ENCODE measurements at regions not wholly inside any gene's neighbourhood (a gene's known extent, or its start where the extent isn't known, plus 50 kb on each side); places are given as distances from the start of the nearest gene placed in this dataset.

DNA sequence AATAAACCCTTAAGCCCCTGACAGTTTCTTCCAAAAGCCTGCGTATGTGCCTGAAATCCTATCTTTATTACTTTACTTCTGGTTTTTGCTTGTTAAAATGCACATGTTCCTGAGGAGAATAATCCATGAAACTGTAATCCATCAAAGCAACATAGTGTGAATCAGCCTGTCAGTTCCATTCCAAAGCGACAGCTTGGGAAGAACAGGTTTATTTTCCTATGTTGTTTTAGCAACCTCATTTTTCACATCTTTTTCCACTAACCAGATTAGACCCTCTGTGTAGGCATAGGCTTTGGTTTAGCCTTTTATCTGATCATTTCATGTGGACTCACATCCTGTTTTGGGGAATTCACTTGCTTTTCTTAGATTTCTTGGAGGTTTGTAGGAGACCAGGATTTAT is 988.0 kb downstream of the SQOR start:
- H3K27me3 ChIP-seq (replicated peaks in 1 of 2; ENCODE audit: control insufficient read depth in 2 of 2, insufficient read depth in 2 of 2, low read length in 1 of 2) = no peaks in the 10 kb centered on the region
- ATAC-seq (no peak), DNase-seq (ENCODE audit: low read depth, low spot score) (no peak), FAIRE-seq (no peak)
- RAD21 ChIA-PET (ENCODE audit: unreplicated experiment) = no interaction called here
- no peak overlapping the region for H3K4me2 ChIP-seq (ENCODE audit: control insufficient read depth, insufficient read depth)
- no TSS peak for BruUV-seq (replicated peaks)
- POLR2A ChIA-PET = no interaction called here
- SMC1A ChIA-PET (ENCODE audit: uncharacterized antibody, unreplicated experiment) = no interaction called here
- intact Hi-C loops (cut with micrococcal nuclease; ENCODE audit: unreplicated experiment) (no loop called here), in situ Hi-C loops (cut with MboI) (no loop called here)
- H3K9me3 ChIP-seq (replicated peaks; ENCODE audit: control insufficient read depth, insufficient read depth, low read length) = no peaks in the 10 kb centered on the region; the same call in 2 of the 3 replicates
- no peak overlapping the region for H3K27ac ChIP-seq (ENCODE audit: control insufficient read depth, insufficient read depth)
- H3K4me3 ChIP-seq = no peak overlapping the region
- no peaks in the 10 kb centered on the region for H3K79me2 ChIP-seq (ENCODE audit: control insufficient read depth, insufficient read depth, low read length)
- CTCF ChIA-PET = no interaction called here
- H2AFZ ChIP-seq (ENCODE audit: control insufficient read depth, low read depth, low read length) = no peak overlapping the region
- H3K36me3 ChIP-seq (ENCODE audit: control insufficient read depth in 2 of 2, insufficient read depth in 2 of 2, low read length in 1 of 2) = no peaks in the 10 kb centered on the region
- TF ChIP-seq KAT2A (conservative IDR thresholded peaks at IDR 0.05; ENCODE audit: control insufficient read depth, low read depth, low read length) (no peak), ZBED1 (IDR thresholded peaks at IDR 0.05; ENCODE audit: borderline replicate concordance) (no peak), NR2C1 (IDR thresholded peaks at IDR 0.05) (no peak), ASH2L (IDR thresholded peaks at IDR 0.05; ENCODE audit: borderline replicate concordance, low read depth) (no peak), SUZ12 (IDR thresholded peaks at IDR 0.05; ENCODE audit: unreplicated experiment) (no peak), MYB (IDR thresholded peaks at IDR 0.05; ENCODE audit: borderline replicate concordance, low read depth, low read length) (no peak), MXI1 (IDR thresholded peaks at IDR 0.05; ENCODE audit: low read depth, low read length) (no peak), CREM (IDR thresholded peaks at IDR 0.05; ENCODE audit: low read depth) (no peak), HCFC1 (IDR thresholded peaks at IDR 0.05; ENCODE audit: low read length) (no peak), CEBPB (IDR thresholded peaks at IDR 0.05; ENCODE audit: borderline replicate concordance in 1 of 2, low read depth in 2 of 2, low read length in 2 of 2) (no peak), BCL11A (IDR thresholded peaks at IDR 0.05; ENCODE audit: low read depth, low read length) (no peak), JUND (IDR thresholded peaks at IDR 0.05; ENCODE audit: low read depth, low read length) (no peak)
- TF ChIP-seq, protein P1, sequence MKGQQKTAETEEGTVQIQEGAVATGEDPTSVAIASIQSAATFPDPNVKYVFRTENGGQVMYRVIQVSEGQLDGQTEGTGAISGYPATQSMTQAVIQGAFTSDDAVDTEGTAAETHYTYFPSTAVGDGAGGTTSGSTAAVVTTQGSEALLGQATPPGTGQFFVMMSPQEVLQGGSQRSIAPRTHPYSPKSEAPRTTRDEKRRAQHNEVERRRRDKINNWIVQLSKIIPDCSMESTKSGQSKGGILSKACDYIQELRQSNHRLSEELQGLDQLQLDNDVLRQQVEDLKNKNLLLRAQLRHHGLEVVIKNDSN (IDR thresholded peaks at IDR 0.05; ENCODE audit: borderline replicate concordance, extremely low read length, insufficient read depth, low read depth, low read length) = no peak
- TF ChIP-seq, protein P2, sequence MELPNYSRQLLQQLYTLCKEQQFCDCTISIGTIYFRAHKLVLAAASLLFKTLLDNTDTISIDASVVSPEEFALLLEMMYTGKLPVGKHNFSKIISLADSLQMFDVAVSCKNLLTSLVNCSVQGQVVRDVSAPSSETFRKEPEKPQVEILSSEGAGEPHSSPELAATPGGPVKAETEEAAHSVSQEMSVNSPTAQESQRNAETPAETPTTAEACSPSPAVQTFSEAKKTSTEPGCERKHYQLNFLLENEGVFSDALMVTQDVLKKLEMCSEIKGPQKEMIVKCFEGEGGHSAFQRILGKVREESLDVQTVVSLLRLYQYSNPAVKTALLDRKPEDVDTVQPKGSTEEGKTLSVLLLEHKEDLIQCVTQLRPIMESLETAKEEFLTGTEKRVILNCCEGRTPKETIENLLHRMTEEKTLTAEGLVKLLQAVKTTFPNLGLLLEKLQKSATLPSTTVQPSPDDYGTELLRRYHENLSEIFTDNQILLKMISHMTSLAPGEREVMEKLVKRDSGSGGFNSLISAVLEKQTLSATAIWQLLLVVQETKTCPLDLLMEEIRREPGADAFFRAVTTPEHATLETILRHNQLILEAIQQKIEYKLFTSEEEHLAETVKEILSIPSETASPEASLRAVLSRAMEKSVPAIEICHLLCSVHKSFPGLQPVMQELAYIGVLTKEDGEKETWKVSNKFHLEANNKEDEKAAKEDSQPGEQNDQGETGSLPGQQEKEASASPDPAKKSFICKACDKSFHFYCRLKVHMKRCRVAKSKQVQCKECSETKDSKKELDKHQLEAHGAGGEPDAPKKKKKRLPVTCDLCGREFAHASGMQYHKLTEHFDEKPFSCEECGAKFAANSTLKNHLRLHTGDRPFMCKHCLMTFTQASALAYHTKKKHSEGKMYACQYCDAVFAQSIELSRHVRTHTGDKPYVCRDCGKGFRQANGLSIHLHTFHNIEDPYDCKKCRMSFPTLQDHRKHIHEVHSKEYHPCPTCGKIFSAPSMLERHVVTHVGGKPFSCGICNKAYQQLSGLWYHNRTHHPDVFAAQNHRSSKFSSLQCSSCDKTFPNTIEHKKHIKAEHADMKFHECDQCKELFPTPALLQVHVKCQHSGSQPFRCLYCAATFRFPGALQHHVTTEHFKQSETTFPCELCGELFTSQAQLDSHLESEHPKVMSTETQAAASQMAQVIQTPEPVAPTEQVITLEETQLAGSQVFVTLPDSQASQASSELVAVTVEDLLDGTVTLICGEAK (IDR thresholded peaks at IDR 0.05; ENCODE audit: borderline replicate concordance) = no peak
- TF ChIP-seq, protein P3, sequence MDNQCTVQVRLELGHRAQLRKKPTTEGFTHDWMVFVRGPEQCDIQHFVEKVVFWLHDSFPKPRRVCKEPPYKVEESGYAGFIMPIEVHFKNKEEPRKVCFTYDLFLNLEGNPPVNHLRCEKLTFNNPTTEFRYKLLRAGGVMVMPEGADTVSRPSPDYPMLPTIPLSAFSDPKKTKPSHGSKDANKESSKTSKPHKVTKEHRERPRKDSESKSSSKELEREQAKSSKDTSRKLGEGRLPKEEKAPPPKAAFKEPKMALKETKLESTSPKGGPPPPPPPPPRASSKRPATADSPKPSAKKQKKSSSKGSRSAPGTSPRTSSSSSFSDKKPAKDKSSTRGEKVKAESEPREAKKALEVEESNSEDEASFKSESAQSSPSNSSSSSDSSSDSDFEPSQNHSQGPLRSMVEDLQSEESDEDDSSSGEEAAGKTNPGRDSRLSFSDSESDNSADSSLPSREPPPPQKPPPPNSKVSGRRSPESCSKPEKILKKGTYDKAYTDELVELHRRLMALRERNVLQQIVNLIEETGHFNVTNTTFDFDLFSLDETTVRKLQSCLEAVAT (IDR thresholded peaks at IDR 0.05) = no peak
- no peaks in the 10 kb centered on the region for H4K20me1 ChIP-seq (ENCODE audit: control insufficient read depth, insufficient read depth)
- H3K4me1 ChIP-seq (ENCODE audit: control insufficient read depth, insufficient read depth, low read length) = no peaks in the 10 kb centered on the region
- no peak overlapping the region for H3K9ac ChIP-seq (ENCODE audit: control insufficient read depth, insufficient read depth, low read length)
- WGBS (ENCODE audit: insufficient coverage, insufficient replicate concordance, low lambda C conversion rate, missing lambda C conversion rate) = 48% methylated on average over 2 of the region's 2 CpGs

Measured in GM12878 (cell line).